ENCODE measurements at regions not wholly inside any gene's neighbourhood (a gene's known extent, or its start where the extent isn't known, plus 50 kb on each side); places are given as distances from the start of the nearest gene placed in this dataset.
A peak's percentile ranks its signal among the peaks of the same experiment; 100 is the strongest.

DNA sequence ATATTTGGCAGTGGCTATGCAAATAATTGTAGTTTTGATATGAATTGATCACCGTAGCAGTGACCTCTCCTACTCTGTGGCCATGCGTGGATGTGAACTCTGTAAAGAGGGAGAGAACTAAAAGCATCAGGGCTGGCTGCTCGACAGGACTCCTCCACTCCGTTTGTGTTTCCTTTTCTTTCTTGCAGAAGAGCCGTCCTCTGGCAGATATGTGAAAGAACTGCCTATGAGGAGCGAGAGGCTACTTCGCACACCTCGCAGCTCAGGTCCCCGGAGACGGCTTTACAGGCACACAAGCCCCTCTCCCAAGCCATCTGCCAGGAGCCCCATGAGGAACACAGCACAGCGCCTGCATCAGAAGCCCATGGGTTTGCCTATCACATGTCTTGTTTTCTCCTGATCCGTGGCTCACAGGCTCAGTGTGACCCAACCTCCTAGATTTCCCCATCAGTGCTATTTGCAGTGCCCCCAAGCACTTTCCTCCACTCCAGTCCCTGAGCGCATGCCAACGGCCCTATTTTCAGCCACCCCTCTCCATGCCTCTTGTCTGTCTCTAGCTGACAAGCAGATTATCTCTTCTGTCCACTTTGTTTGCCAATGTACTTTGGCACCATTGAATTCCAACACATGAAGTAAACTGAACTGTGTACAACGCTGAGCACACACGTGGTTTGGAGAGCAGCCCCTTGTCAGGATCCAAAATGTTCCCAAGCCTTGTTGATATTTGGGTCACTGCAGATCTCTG lies 164.3 kb upstream of the AKR1E2 start:
- no peaks in the 10 kb centered on the region for H3K27me3 ChIP-seq (replicated peaks; ENCODE audit: insufficient read depth)
- DNase-seq (ENCODE audit: low spot score) = peak; percentile 5
- H3K4me3 ChIP-seq = no peak overlapping the region
- H3K4me1 ChIP-seq (ENCODE audit: control insufficient read depth in 1 of 2, low read depth in 2 of 2) = peaks cover 23 to 41% of the 10 kb centered on the region in 2 donors
- H3K27ac ChIP-seq = peak overlapping the region; percentile 77 to 94
- no peaks in the 10 kb centered on the region for H3K36me3 ChIP-seq
- H3K9me3 ChIP-seq = no peaks in the 10 kb centered on the region
- no peak for ATAC-seq (ENCODE audit: insufficient number of reproducible peaks, low FRiP score, low read depth)
- TF ChIP-seq CTCF (IDR thresholded peaks at IDR 0.05) = no peak

GRCh38 chr10:4658777-4659176 lies 167.2 kb upstream of the AKR1E2 start:
- no peak for TF ChIP-seq CTCF (IDR thresholded peaks at IDR 0.05)
- DNase-seq (ENCODE audit: low spot score) (no peak), ATAC-seq (ENCODE audit: insufficient number of reproducible peaks, low FRiP score, low read depth) (no peak)
- H3K4me1 ChIP-seq (ENCODE audit: control insufficient read depth in 1 of 2, low read depth in 2 of 2) = peaks cover 25 to 33% of the 10 kb centered on the region in 2 donors
- no peaks in the 10 kb centered on the region for H3K27me3 ChIP-seq (replicated peaks; ENCODE audit: insufficient read depth)
- H3K36me3 ChIP-seq = no peaks in the 10 kb centered on the region
- H3K9me3 ChIP-seq = no peaks in the 10 kb centered on the region
- no peak overlapping the region for H3K27ac ChIP-seq
- no peak overlapping the region for H3K4me3 ChIP-seq

- H3K27ac ChIP-seq = no peak overlapping the region
- peaks cover 9 to 13% of the 10 kb centered on the region in 2 donors for H3K4me1 ChIP-seq (ENCODE audit: control insufficient read depth in 1 of 2, low read depth in 2 of 2)
- no peak overlapping the region for H3K4me3 ChIP-seq
- TF ChIP-seq CTCF (IDR thresholded peaks at IDR 0.05) = peak; percentile 89
- DNase-seq (ENCODE audit: low spot score) (no peak), ATAC-seq (ENCODE audit: insufficient number of reproducible peaks, low FRiP score, low read depth) (peak; percentile 24)
- no peaks in the 10 kb centered on the region for H3K36me3 ChIP-seq
- no peaks in the 10 kb centered on the region for H3K9me3 ChIP-seq
- H3K27me3 ChIP-seq (replicated peaks; ENCODE audit: insufficient read depth) = no peaks in the 10 kb centered on the region
Measured at GRCh38 chr10:4656576-4657194, 169.3 kb upstream of the AKR1E2 start.

- no peak for ATAC-seq (ENCODE audit: insufficient number of reproducible peaks, low FRiP score, low read depth)
- no peak for TF ChIP-seq CTCF (IDR thresholded peaks at IDR 0.05)
- H3K27me3 ChIP-seq (replicated peaks; ENCODE audit: insufficient read depth) = no peaks in the 10 kb centered on the region
- no peak for DNase-seq (ENCODE audit: low spot score)
- peaks cover 5 to 13% of the 10 kb centered on the region in 2 donors for H3K4me1 ChIP-seq (ENCODE audit: control insufficient read depth in 1 of 2, low read depth in 2 of 2)
- H3K36me3 ChIP-seq = no peaks in the 10 kb centered on the region
- H3K27ac ChIP-seq = no peak overlapping the region
- H3K4me3 ChIP-seq = no peak overlapping the region
- no peaks in the 10 kb centered on the region for H3K9me3 ChIP-seq
Measured at GRCh38 chr10:4655879-4656278, 170.1 kb upstream of the AKR1E2 start.

GRCh38 chr10:4655406-4655805 lies 170.6 kb upstream of the AKR1E2 start:
- TF ChIP-seq CTCF (IDR thresholded peaks at IDR 0.05) = no peak
- DNase-seq (ENCODE audit: low spot score) (no peak), ATAC-seq (ENCODE audit: insufficient number of reproducible peaks, low FRiP score, low read depth) (no peak)
- H3K9me3 ChIP-seq = no peaks in the 10 kb centered on the region
- no peak overlapping the region for H3K27ac ChIP-seq
- no peaks in the 10 kb centered on the region for H3K27me3 ChIP-seq (replicated peaks; ENCODE audit: insufficient read depth)
- H3K36me3 ChIP-seq = no peaks in the 10 kb centered on the region
- H3K4me1 ChIP-seq (ENCODE audit: control insufficient read depth in 1 of 2, low read depth in 2 of 2) = peaks cover 6 to 14% of the 10 kb centered on the region in 2 donors
- H3K4me3 ChIP-seq = no peak overlapping the region
